Naive thymus-derived CD4-positive, alpha-beta T cell (primary cell): ENCODE measurements at regions not wholly inside any gene's neighbourhood (a gene's known extent, or its start where the extent isn't known, plus 50 kb on each side); places are given as distances from the start of the nearest gene placed in this dataset.

Experiments used
- ATAC-seq: fragments of 150-1000 bp; cut with Tn5 transposase; 2 replicates; pipeline ENCODE4 v1.10.0; 2021; ENCODE audit warnings: mild to moderate bottlenecking, moderate library complexity
- CTCF ChIA-PET: fragments of 350-600 bp; sonication (Branson Sonifier 250); formaldehyde crosslinking; loops from one replicate; lab custom pipeline; 2021; ENCODE audit warnings: antibody characterized with exemption; lab: Charles Lee
- POLR2A ChIA-PET: fragments of 350-600 bp; sonication (Branson Sonifier 250); formaldehyde crosslinking; loops from one replicate; lab custom pipeline; 2021; ENCODE audit warnings: antibody characterized with exemption, inconsistent platforms; lab: Charles Lee
- DNase-seq, 9 donors: peaks; one replicate each; pipeline versions ENCODE4 v3.0.0 to v3.0.0-alpha.2; 2020 to 2022; ENCODE audit warnings: mixed read lengths in 1 of 9
- H3K27ac ChIP-seq: one replicate; pipeline ENCODE4 v1.7.0; 2013; ENCODE audit warnings: mild to moderate bottlenecking, low read depth, low read length, moderate library complexity
- H3K27me3 ChIP-seq, 2 donors: one replicate each; pipeline ENCODE4 v1.7.0; 2013; ENCODE audit warnings: low read length in 2 of 2, mild to moderate bottlenecking in 2 of 2, moderate library complexity in 2 of 2; ENCODE audit not compliant: control insufficient read depth in 2 of 2, insufficient read depth in 2 of 2
- H3K36me3 ChIP-seq, 3 experiments: 1 replicate in 2 of 3; 2 replicates in 1 of 3; pipeline ENCODE4 v1.7.0; 2013; ENCODE audit warnings: low read length in 3 of 3, mild to moderate bottlenecking in 3 of 3, moderate library complexity in 1 of 3; ENCODE audit not compliant: insufficient read depth in 3 of 3, control insufficient read depth in 2 of 3
- H3K4me1 ChIP-seq, 2 donors: one replicate each; pipeline ENCODE4 v1.7.0; 2013; ENCODE audit warnings: low read length in 2 of 2, mild to moderate bottlenecking in 2 of 2, moderate library complexity in 1 of 2; ENCODE audit not compliant: control insufficient read depth in 2 of 2, insufficient read depth in 2 of 2
- H3K4me3 ChIP-seq: 2 replicates; pipeline ENCODE4 v1.7.0; 2013; ENCODE audit warnings: mild to moderate bottlenecking, low read length
- H3K9me3 ChIP-seq, 3 experiments: 1 replicate in 2 of 3; 2 replicates in 1 of 3; pipeline ENCODE4 v1.7.0; 2013; ENCODE audit warnings: low read length in 3 of 3; ENCODE audit not compliant: control insufficient read depth in 2 of 3
- H3K27ac Mint-ChIP-seq, 9 donors: one replicate each; pipeline ENCODE4 v1.8.0; 2020 to 2022; ENCODE audit warnings: mixed read lengths in 9 of 9, mild to moderate bottlenecking in 8 of 9, moderate library complexity in 5 of 9, inconsistent platforms in 2 of 9
- H3K27me3 Mint-ChIP-seq, 5 donors: one replicate each; pipeline ENCODE4 v1.8.0; 2021 to 2022; ENCODE audit warnings: mixed read lengths in 5 of 5, mild to moderate bottlenecking in 1 of 5
- H3K36me3 Mint-ChIP-seq, 5 donors: one replicate each; pipeline ENCODE4 v1.8.0; 2020 to 2022; ENCODE audit warnings: mixed read lengths in 5 of 5, mild to moderate bottlenecking in 3 of 5, inconsistent platforms in 1 of 5
- H3K4me1 Mint-ChIP-seq, 7 donors: one replicate each; pipeline ENCODE4 v1.8.0; 2020 to 2022; ENCODE audit warnings: mixed read lengths in 7 of 7, mild to moderate bottlenecking in 3 of 7, inconsistent platforms in 1 of 7
- H3K4me3 Mint-ChIP-seq, 10 donors: one replicate each; pipeline ENCODE4 v1.8.0; 2020 to 2022; ENCODE audit warnings: mild to moderate bottlenecking in 10 of 10, mixed read lengths in 10 of 10, moderate library complexity in 6 of 10, inconsistent platforms in 2 of 10
- H3K9me3 Mint-ChIP-seq, 11 donors: one replicate each; pipeline ENCODE4 v1.8.0; 2020 to 2022; ENCODE audit warnings: mixed read lengths in 11 of 11, mild to moderate bottlenecking in 4 of 11, inconsistent platforms in 1 of 11, moderate library complexity in 1 of 11
- intact Hi-C, 2 donors: fragments of 100-400 bp; cut with micrococcal nuclease; formaldehyde crosslinking; loops; one replicate each; pipeline ENCODE4 v1.15.1; 2023

GRCh38 chr5:142222866-142223558, 101.8 kb downstream of the SPRY4 start:
- Histone ChIP-seq H3K27ac (no peak overlapping the region), H3K4me1 (peaks cover 6 to 25% of the 10 kb centered on the region in 2 donors), H3K27me3 (no peaks in the 10 kb centered on the region), H3K9me3 (no peaks in the 10 kb centered on the region), H3K36me3 (no peaks in the 10 kb centered on the region), H3K4me3 (no peak overlapping the region)
- Mint-ChIP-seq H3K4me1 (peaks cover 18 to 39% (median 34%) of the 10 kb centered on the region in 7 donors), H3K27me3 (peaks cover 0 to 10% (median 0%) of the 10 kb centered on the region in 5 donors), H3K9me3 (no peaks in the 10 kb centered on the region), H3K36me3 (peaks cover 0 to 2% (median 0%) of the 10 kb centered on the region in 5 donors), H3K4me3 (peak overlapping the region in 9 of 10 donors; percentile 36 to 72 (median 55)), H3K27ac (peak overlapping the region; percentile 62 to 93 (median 85))
- ChIA-PET POLR2A (interaction anchor here (0.5 to 1.2 kb wide), 3 partner anchors 300 to 624 kb away, joined by 4 read pairs; no protein-coding TSS in a partner anchor), CTCF (interaction anchor here (0.6 kb wide), 1 partner anchor 362 kb away, joined by 3 read pairs; no protein-coding TSS in a partner anchor)
- no peak for DNase-seq
- intact Hi-C loops = loop anchor here (1.0 to 10.0 kb wide), 11 partner anchors 70 to 1962 kb away; partner anchors contain the start of genes GNPDA1 (in 1 of the 2), RNF14 (in 1 of the 2), SPRY4 (in 1 of the 2) and TAF7 (in 1 of the 2)
- ATAC-seq = no peak

GRCh38 chr5:142222225-142222865, 102.5 kb downstream of the SPRY4 start:
- H3K4me1 ChIP-seq = peaks cover 6 to 25% of the 10 kb centered on the region in 2 donors
- peaks cover 18 to 39% (median 34%) of the 10 kb centered on the region in 7 donors for H3K4me1 Mint-ChIP-seq
- no peaks in the 10 kb centered on the region for H3K9me3 Mint-ChIP-seq
- no peak overlapping the region for H3K4me3 ChIP-seq
- ATAC-seq = no peak
- no peak for DNase-seq
- H3K36me3 ChIP-seq = no peaks in the 10 kb centered on the region
- H3K27me3 ChIP-seq = no peaks in the 10 kb centered on the region
- no peak overlapping the region for H3K27ac ChIP-seq
- peak overlapping the region in 3 of 10 donors; percentile 1 to 64 (median 24) for H3K4me3 Mint-ChIP-seq
- ChIA-PET POLR2A (no interaction called here), CTCF (no interaction called here)
- intact Hi-C loops = loop anchor here (2.0 to 10.0 kb wide), 10 partner anchors 70 to 1962 kb away; partner anchors contain the start of genes GNPDA1 (in 1 of the 2), RNF14 (in 1 of the 2), SPRY4 (in 1 of the 2) and TAF7 (in 1 of the 2)
- H3K9me3 ChIP-seq = no peaks in the 10 kb centered on the region
- peaks cover 0 to 2% (median 0%) of the 10 kb centered on the region in 5 donors for H3K36me3 Mint-ChIP-seq
- H3K27me3 Mint-ChIP-seq = peaks cover 0 to 7% (median 0%) of the 10 kb centered on the region in 5 donors
- peak overlapping the region in 1 of 9 donors; percentile 7 for H3K27ac Mint-ChIP-seq

GRCh38 chr5:142221091-142221860, 103.5 kb downstream of the SPRY4 start:
- Mint-ChIP-seq H3K36me3 (peaks cover 0 to 2% (median 0%) of the 10 kb centered on the region in 5 donors), H3K4me3 (peak overlapping the region in 3 of 10 donors; percentile 17 to 31 (median 19)), H3K27me3 (peaks cover 0 to 10% (median 0%) of the 10 kb centered on the region in 5 donors), H3K27ac (peak overlapping the region in 3 of 9 donors; percentile 3 to 52 (median 6)), H3K4me1 (peaks cover 18 to 39% (median 34%) of the 10 kb centered on the region in 7 donors), H3K9me3 (no peaks in the 10 kb centered on the region)
- DNase-seq (no peak), ATAC-seq (no peak)
- CTCF ChIA-PET = no interaction called here
- no peak overlapping the region for H3K4me3 ChIP-seq
- H3K36me3 ChIP-seq = no peaks in the 10 kb centered on the region
- intact Hi-C loops = loop anchor here (5.0 to 10.0 kb wide), 7 partner anchors 69 to 1964 kb away; partner anchors contain the start of genes GNPDA1 (in 1 of the 2), RNF14 (in 1 of the 2), SPRY4 (in 1 of the 2) and TAF7 (in 1 of the 2)
- H3K27me3 ChIP-seq = no peaks in the 10 kb centered on the region
- no peaks in the 10 kb centered on the region for H3K9me3 ChIP-seq
- POLR2A ChIA-PET = no interaction called here
- peaks cover 6 to 25% of the 10 kb centered on the region in 2 donors for H3K4me1 ChIP-seq
- H3K27ac ChIP-seq = no peak overlapping the region

GRCh38 chr5:142219146-142219545, 105.7 kb downstream of the SPRY4 start:
- ChIA-PET CTCF (no interaction called here), POLR2A (no interaction called here)
- intact Hi-C loops = no loop called here
- ATAC-seq (no peak), DNase-seq (no peak)
- Histone ChIP-seq H3K27me3 (no peaks in the 10 kb centered on the region), H3K4me1 (peaks cover 6 to 21% of the 10 kb centered on the region in 2 donors), H3K4me3 (no peak overlapping the region), H3K36me3 (no peaks in the 10 kb centered on the region), H3K9me3 (no peaks in the 10 kb centered on the region), H3K27ac (no peak overlapping the region)
- no peak overlapping the region for H3K27ac Mint-ChIP-seq
- peaks cover 18 to 38% (median 34%) of the 10 kb centered on the region in 7 donors for H3K4me1 Mint-ChIP-seq
- no peaks in the 10 kb centered on the region for H3K9me3 Mint-ChIP-seq
- peaks cover 0 to 2% (median 0%) of the 10 kb centered on the region in 5 donors for H3K36me3 Mint-ChIP-seq
- peaks cover 0 to 10% (median 0%) of the 10 kb centered on the region in 5 donors for H3K27me3 Mint-ChIP-seq
- no peak overlapping the region for H3K4me3 Mint-ChIP-seq

GRCh38 chr5:142216931-142217330, 107.9 kb downstream of the SPRY4 start:
- Mint-ChIP-seq H3K4me3 (no peak overlapping the region), H3K27ac (no peak overlapping the region), H3K4me1 (peaks cover 5 to 16% (median 13%) of the 10 kb centered on the region in 7 donors), H3K9me3 (no peaks in the 10 kb centered on the region), H3K27me3 (peaks cover 0 to 6% (median 0%) of the 10 kb centered on the region in 5 donors), H3K36me3 (no peaks in the 10 kb centered on the region)
- intact Hi-C loops = no loop called here
- no peak overlapping the region for H3K27ac ChIP-seq
- ATAC-seq (no peak), DNase-seq (no peak)
- H3K4me3 ChIP-seq = no peak overlapping the region
- H3K4me1 ChIP-seq = peaks cover 0 to under 1% of the 10 kb centered on the region in 2 donors
- H3K36me3 ChIP-seq = no peaks in the 10 kb centered on the region
- no peaks in the 10 kb centered on the region for H3K27me3 ChIP-seq
- ChIA-PET CTCF (no interaction called here), POLR2A (no interaction called here)
- no peaks in the 10 kb centered on the region for H3K9me3 ChIP-seq
